Thyroid gland (tissue), 4 donors: ENCODE measurements at regions not wholly inside any gene's neighbourhood (a gene's known extent, or its start where the extent isn't known, plus 50 kb on each side); places are given as distances from the start of the nearest gene placed in this dataset.

Experiments used
- DNase-seq, 2 donors: peaks; one replicate each; pipeline ENCODE4 v3.0.0-alpha.2; 2019
- H3K27ac ChIP-seq, 3 donors: fragments of 200-600 bp; sonication (generic); 1 replicate in 2 of 3; 2 replicates in 1 of 3; pipeline ENCODE4 v1.5.1; 2016 to 2019; ENCODE audit warnings: mild to moderate bottlenecking in 1 of 3, moderate library complexity in 1 of 3
- H3K27me3 ChIP-seq: fragments of 200-600 bp; sonication (generic); one replicate; pipeline ENCODE4 v1.5.1; 2019
- H3K36me3 ChIP-seq, 2 donors: fragments of 200-600 bp; sonication (generic); one replicate each; pipeline ENCODE4 v1.5.1; 2016 to 2019
- H3K4me1 ChIP-seq, 2 donors: fragments of 200-600 bp; sonication (generic); one replicate each; pipeline ENCODE4 v1.5.1; 2017 to 2019
- H3K4me3 ChIP-seq, 3 donors: fragments of 200-600 bp; sonication (generic); replicated peaks in 1 of 3; 1 replicate in 2 of 3; 2 replicates in 1 of 3; pipeline ENCODE4 v1.5.1; 2016; ENCODE audit warnings: mild to moderate bottlenecking in 1 of 3
- H3K9me3 ChIP-seq: fragments of 200-600 bp; sonication (generic); one replicate; pipeline ENCODE4 v1.5.1; 2017
- POLR2A ChIP-seq, 2 donors: fragments of 450-650 bp; IDR thresholded peaks; one replicate each; pipeline ENCODE4 v1.6.1; 2017; ENCODE audit warnings: antibody characterized with exemption in 2 of 2, mild to moderate bottlenecking in 2 of 2, moderate library complexity in 1 of 2
- WGBS, 2 donors: methylation state at CpG; one replicate each; pipeline ENCODE4 v1.1.5; 2017; 5-methylcytosine and 5-hydroxymethylcytosine counted together
- intact Hi-C: fragments of 100-400 bp; cut with DNase I; formaldehyde crosslinking; loops from one replicate; pipeline ENCODE4 v1.15.1; 2023
- TF ChIP-seq, protein P1 (sequence below), 6 experiments: fragments of 200-600 bp in 3 of 6; fragments of 450-650 bp in 3 of 6; sonication (generic) in 3 of 6; IDR thresholded peaks; one replicate each; pipeline ENCODE4 v1.5.1; 2016 to 2019; ENCODE audit warnings: antibody characterized with exemption in 6 of 6, mild to moderate bottlenecking in 2 of 6, inconsistent platforms in 1 of 6, moderate library complexity in 1 of 6

DNA sequence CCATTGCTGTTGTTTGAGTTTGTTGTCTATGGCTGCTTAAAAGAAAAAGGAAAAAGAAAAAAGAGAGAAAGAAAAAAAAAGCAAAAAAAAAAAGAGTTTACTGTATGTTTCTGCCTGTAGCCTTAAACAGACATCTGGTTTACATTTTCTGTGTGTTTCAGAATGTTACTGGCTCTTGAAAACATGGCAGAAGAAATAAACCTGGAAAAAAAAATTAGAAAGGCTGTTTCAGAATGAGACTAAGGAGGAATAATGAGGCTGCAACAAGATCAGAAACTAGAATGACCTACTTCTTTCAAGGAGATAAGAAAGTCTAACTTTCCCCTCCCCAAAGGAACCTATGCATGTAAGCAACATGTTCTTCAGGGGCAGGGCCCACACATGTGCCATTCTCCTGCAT, 292.1 kb downstream of the DIPK2A start:
- H3K4me1 ChIP-seq = peaks cover 10 to 18% of the 10 kb centered on the region in 2 donors
- intact Hi-C loops = no loop called here
- H3K27ac ChIP-seq = no peak overlapping the region
- no peaks in the 10 kb centered on the region for H3K36me3 ChIP-seq
- H3K4me3 ChIP-seq = no peak overlapping the region
- TF ChIP-seq, protein P1, sequence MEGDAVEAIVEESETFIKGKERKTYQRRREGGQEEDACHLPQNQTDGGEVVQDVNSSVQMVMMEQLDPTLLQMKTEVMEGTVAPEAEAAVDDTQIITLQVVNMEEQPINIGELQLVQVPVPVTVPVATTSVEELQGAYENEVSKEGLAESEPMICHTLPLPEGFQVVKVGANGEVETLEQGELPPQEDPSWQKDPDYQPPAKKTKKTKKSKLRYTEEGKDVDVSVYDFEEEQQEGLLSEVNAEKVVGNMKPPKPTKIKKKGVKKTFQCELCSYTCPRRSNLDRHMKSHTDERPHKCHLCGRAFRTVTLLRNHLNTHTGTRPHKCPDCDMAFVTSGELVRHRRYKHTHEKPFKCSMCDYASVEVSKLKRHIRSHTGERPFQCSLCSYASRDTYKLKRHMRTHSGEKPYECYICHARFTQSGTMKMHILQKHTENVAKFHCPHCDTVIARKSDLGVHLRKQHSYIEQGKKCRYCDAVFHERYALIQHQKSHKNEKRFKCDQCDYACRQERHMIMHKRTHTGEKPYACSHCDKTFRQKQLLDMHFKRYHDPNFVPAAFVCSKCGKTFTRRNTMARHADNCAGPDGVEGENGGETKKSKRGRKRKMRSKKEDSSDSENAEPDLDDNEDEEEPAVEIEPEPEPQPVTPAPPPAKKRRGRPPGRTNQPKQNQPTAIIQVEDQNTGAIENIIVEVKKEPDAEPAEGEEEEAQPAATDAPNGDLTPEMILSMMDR (IDR thresholded peaks at IDR 0.05) = no peak
- TF ChIP-seq POLR2A (IDR thresholded peaks at IDR 0.05) = no peak
- no peaks in the 10 kb centered on the region for H3K27me3 ChIP-seq
- H3K9me3 ChIP-seq = no peaks in the 10 kb centered on the region
- DNase-seq = no peak

DNA sequence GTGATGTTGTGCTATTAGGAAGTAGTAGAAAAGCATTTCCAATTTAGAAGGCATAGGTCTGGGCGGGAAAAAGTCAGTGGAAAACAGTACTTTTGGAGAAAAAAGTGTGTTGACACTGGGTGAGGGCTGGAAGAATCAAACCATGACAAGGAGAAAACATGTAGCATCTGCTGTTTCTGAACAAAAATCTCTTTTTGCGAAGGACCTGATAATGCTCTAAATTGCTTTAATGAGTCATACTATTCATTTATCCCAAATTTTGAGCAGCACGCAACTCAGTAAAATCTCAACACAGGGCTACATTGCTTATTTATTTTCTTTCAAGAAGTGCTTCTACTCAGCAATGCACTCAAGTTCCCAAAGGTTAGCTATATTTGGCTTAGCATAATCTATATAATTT, 292.7 kb downstream of the DIPK2A start:
- no peak for DNase-seq
- intact Hi-C loops = no loop called here
- Histone ChIP-seq H3K36me3 (no peaks in the 10 kb centered on the region), H3K27me3 (no peaks in the 10 kb centered on the region), H3K4me1 (peaks cover 3 to 11% of the 10 kb centered on the region in 2 donors), H3K4me3 (no peak overlapping the region), H3K9me3 (no peaks in the 10 kb centered on the region), H3K27ac (no peak overlapping the region)
- WGBS, 2 donors = 89 to 90% methylated on average over 3 of the region's 3 CpGs
- TF ChIP-seq, protein P1 (IDR thresholded peaks at IDR 0.05) = no peak
- no peak for TF ChIP-seq POLR2A (IDR thresholded peaks at IDR 0.05)

DNA sequence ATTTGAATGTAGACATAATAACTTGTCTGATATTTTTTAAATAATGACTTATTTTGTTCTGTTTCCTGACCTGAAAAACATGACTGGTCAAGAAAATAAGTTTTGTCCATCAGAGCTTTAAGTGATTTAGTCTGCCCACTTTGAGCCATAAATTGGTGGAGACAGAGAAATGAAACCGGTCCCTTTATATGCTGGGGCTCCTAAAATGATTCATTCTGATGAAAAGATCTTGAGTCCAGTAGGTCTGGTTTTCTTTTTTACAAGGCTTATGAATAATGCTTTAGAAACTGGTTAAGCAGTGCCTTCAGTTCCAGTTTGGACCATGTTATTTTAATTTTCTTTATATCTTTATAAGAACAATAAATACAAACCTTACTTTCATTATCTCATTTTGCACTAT, 293.2 kb downstream of the DIPK2A start:
- no peak for DNase-seq
- no peaks in the 10 kb centered on the region for H3K27me3 ChIP-seq
- H3K4me3 ChIP-seq = no peak overlapping the region
- peaks cover 0 to 8% of the 10 kb centered on the region in 2 donors for H3K4me1 ChIP-seq
- no peaks in the 10 kb centered on the region for H3K9me3 ChIP-seq
- 82 to 86% methylated on average over 1 of the region's 1 CpG for WGBS, 2 donors
- no peak overlapping the region for H3K27ac ChIP-seq
- H3K36me3 ChIP-seq = no peaks in the 10 kb centered on the region
- intact Hi-C loops = no loop called here
- TF ChIP-seq, protein P1 (IDR thresholded peaks at IDR 0.05) = no peak
- TF ChIP-seq POLR2A (IDR thresholded peaks at IDR 0.05) = no peak

DNA sequence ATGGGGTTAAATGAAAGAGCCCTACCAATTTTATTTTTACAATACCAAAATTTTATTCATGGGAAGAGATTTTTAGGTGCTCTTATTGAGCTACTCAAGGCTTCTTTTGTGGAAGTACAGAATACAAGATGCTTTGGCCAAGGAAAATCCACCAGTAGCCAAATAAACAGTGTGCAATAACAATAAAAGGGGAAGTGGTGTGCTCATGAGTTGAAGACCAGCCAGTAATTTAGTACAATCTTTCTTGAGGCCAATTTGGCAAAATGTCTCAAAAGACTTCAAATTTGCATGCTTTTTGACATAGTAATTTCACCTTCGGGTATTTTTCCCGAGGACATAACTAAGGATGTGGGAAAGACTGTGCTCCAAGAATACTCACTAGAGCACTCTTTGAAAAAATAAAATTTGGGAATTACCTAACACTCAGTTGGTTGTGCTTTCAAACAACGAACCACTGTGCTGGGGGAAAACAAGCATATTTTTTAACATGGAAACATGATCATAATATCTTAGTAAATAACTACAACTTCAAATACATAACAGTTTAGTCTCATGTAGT, 294.0 kb downstream of the DIPK2A start:
- Histone ChIP-seq H3K27me3 (no peaks in the 10 kb centered on the region), H3K36me3 (no peaks in the 10 kb centered on the region), H3K27ac (no peak overlapping the region), H3K9me3 (no peaks in the 10 kb centered on the region), H3K4me1 (peaks cover 0 to 8% of the 10 kb centered on the region in 2 donors), H3K4me3 (no peak overlapping the region)
- no peak for DNase-seq
- intact Hi-C loops = no loop called here
- WGBS, 2 donors = 21 to 22% methylated on average over 3 of the region's 3 CpGs
- TF ChIP-seq, protein P1 (IDR thresholded peaks at IDR 0.05) = no peak
- TF ChIP-seq POLR2A (IDR thresholded peaks at IDR 0.05) = no peak

DNA sequence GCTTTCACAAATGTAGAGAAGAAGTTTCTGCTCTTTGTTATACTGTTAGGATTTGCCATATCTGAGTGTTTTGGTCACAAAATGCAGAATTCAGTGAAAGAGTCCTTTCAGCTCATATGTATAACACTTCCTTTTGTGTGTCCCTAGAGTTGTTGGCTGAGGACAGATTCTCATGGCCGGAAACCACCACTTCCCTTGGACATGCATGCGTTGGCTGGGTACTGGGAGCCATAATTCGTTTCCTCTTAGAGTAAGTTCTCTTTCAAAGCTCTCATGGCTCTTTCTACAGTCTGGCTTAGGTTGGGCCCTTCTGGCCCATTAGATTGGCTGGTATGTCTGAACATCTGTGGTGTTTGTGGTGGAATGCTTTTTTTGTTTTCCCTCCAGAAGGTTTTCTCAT, 298.5 kb downstream of the DIPK2A start:
- DNase-seq = no peak
- intact Hi-C loops = no loop called here
- peaks cover 7 to 16% of the 10 kb centered on the region in 2 donors for H3K4me1 ChIP-seq
- no peaks in the 10 kb centered on the region for H3K27me3 ChIP-seq
- H3K27ac ChIP-seq = no peak overlapping the region
- TF ChIP-seq, protein P1 (IDR thresholded peaks at IDR 0.05) = no peak
- no peak for TF ChIP-seq POLR2A (IDR thresholded peaks at IDR 0.05)
- no peaks in the 10 kb centered on the region for H3K36me3 ChIP-seq
- WGBS, 2 donors = 70 to 85% methylated on average over 3 of the region's 3 CpGs
- H3K4me3 ChIP-seq = no peak overlapping the region
- H3K9me3 ChIP-seq = no peaks in the 10 kb centered on the region
